ENCODE measurements at regions not wholly inside any gene's neighbourhood (a gene's known extent, or its start where the extent isn't known, plus 50 kb on each side); places are given as distances from the start of the nearest gene placed in this dataset.

DNA sequence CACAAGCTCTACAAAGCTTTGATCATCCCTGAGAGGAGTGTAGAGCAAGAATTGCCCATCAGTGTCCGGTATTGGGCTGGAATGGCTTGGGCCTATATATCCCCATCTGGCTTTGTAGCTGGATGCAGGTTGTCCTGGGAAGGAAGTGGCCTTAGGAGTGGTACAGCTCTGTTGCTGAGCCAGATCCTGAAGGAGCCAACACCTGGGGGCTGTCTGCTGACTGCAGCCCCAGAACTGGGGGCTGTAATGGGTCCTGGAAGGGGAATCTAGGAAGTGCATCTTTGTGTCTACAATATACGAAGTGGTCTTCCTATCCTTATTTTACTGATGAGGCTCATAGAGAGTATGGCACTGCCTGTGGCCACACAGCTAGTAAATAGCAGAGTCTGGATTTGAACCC, 145.9 kb downstream of the CDC5L start:
- no peak for DNase-seq

DNA sequence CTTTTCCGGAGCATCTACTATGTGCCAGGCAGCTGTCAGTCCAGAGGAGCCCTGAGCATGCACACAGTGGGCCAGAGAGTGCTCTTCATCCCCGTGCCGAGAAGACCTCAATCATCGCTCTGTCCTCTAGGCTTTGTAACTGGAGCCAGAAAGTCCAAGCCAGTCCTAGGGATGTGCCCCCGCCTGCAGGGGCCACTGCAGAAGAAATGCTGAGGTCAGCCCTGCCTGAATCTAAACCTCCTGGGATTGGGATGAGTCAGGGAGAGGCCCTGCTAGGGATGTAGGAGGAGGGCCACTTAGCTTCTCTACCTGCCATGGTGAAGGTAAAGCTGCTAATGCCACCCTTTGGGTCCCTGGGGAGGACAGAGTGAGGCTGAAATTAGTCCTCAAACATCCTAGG, 146.8 kb downstream of the CDC5L start:
- no peak for DNase-seq

DNA sequence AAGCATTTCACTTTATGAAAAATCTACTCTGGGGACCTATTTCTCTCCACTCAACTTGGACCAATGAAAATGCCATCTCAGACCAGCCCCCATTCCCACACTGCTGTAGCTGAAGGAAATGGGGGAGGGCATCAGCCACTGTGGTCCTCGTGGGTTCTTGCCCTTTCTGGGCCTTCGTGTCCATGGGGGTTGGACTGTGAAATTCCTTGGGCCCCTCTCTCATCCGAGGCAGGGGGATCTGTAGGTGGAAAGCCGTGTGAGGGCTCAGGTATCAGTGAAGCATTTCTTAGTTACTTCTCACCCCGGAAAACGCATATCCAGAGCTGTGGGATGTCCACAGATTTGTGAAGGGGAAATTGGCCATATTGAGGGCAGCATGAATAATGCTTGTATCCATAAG, 147.9 kb downstream of the CDC5L start:
- DNase-seq = no peak

DNA sequence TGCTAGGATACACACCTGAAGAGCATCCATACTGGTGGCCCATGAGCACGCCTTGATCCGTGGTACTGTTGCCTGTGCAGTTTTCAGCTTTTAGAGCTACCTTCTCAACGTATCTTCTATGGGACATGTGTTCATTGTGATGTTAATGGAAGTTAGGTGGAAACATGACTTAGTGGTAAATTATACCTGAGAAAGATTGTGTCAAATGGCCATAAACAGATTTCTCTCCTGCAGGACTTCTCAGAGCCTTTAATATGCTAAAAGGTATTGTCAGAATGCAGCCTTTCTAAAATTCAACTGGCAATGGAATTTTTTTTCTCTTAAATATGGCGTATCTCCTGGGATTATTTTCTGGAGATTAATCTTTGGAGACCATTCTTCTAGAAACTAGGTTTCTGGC, 148.5 kb downstream of the CDC5L start:
- no peak for DNase-seq

DNA sequence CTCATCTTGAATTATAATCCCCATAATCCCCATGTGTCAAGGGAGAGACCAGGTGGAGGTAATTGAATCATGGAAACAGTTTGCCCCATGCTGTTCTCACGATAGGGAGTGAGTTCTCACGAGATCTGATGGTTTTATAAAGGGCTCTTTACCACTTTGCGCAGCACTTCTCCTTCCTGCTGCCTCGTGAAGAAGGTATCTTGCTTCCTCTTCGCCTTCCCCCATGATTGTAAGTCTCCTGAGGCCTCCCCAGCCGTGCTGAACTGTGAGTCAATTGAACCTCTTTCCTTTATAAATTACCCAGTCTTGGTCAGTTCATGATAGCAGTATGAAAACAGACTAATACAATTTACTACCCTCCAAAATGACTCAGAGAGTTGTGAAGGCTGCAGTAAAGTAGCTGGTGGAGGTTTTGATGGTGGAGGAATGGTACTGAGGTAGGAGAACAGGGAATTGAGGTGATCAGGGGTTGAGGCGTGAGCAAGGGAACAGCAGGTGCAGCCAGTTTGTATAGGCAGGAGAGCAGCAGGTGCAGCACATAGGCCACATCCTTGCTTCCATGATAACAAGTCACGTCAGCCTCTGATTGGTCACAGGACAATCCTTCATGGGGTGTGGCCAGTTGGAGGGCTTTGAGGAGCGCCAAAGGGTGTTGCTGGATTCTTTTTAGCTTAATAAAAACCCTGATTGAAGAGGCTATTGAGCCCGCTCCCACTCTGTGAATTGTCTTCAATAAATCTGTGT, 150.0 kb downstream of the CDC5L start:
- DNase-seq = no peak

DNA sequence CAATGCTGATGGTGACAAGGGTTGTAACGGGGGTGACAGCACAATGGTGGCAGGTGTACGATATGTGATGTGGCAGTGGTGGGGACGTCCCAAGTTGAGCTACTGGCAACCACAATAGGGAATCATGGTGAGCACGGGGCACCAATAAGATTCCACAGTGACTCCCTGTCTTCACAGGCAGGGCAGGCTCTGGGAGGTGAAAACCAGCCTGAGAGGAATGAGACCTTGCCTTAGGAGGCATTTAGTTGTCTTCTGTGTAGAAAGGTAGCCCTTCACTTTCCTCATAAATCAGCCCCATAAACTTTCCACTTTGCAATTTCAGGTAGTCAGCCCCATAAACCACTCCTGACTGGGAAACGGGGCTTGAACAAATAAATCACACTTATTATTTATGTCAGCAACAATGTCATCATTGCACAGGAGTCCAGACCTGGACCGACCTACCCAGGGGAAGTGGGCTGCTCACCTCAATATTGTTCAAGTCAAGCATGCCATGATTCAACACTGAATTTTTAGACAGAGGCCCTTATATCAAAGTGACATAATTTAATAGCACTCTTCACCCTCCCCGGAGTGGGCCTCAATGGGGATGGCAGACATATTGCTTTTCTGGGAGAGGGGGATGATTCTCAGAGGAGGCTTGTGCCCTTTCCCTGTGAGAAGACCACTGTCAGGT, 150.8 kb downstream of the CDC5L start:
- DNase-seq = no peak

DNA sequence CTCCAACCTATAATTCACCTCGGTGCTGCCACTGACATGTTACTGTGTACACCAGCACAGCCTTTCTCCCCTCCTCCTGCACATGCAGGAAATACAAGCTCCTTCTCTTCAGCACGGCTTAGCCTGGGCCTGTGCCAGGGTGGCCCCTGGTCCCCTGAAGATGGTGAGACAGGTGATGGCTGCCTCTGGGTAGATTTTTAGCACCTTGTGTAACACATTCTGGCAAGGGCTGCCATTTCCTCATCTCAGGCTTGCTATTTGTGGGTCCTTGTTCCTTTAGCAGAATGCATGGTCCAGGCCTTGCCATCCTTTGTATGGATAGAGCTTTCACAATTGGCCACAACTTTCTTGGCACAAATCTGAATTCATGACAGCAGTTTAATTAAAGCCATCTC, 151.3 kb downstream of the CDC5L start:
- DNase-seq = no peak

DNA sequence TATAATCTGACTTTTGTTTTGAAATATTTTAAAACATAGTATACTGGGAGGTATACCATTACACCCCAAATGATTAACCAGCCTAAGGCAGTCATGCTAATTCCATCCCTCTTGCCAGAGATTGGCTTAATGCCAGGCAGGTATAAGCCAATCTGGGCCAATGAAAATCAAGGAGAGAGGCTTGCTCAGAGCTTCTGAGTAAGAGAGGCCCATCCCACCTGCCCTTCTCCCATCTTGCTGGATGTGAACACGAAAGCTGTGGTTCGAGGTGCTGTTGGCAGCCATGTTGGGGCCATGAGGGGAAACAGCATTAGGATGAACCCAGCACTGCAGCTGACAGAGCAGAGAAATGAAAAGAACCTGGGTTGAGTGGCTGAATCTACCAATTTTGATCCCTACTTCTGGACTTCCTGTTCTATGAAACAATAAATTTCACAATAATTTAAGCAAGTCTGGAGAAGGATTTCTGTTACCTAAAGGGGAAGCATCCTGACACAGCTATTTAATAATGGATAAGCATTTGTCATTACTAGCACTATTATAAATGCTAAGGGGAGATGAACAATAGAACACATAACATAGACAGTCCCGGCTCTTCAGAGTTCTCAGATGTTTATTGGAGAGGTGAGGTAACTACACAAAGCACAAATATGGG, 152.3 kb downstream of the CDC5L start:
- no peak for DNase-seq

DNA sequence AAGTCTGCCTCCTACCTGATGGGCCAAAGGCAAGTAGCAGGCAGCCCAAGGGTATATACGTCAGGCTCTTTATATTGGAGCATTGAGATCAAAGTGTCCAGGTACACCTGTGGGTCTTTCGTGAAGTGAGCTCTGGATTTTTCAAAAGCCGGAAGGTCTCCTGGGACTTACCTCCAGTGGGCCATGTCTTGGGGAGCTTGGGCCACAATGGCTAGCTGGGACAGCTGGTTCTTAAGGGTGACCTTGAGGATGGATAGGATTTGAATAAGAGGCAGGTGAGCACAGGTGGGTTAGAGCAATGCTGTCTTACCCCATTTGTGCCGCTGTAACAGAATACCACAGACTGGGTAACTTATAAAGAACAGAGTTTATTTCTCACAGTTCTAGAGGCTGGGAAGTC, 153.4 kb downstream of the CDC5L start:
- no peak for DNase-seq

DNA sequence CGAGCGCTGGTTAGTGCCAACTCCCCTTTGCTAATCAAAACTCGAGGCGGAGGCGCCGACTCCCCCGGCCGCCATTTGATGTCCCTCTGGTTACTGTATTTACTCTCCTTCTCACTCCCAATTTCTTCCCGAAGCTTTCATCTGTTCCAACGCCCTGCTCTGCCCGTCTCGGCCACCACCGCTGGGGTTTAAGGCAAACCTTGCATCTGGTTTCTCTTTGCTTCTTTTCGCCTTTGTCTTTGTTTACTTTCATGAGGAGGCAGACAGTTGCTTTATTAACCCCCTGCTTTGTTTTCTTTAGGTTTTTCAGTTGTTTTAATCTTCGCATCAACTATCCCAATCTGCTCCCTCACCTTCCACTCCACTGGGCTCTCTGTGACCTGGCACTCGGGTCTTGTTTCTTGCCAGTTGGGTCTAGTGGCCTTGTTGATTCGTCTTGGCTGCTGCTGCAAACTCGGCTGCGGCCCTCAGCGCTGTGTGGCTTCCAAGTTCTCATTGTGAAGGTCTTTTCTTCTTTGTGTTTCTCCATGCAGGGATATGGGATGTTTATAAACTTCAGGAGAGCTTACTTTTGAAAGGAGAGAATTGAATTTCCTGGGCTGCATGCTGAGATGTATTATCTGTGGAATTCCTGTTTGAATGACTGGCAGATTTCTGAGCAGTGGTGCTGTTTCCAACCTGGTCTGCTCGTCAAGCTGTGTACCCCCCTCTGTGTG, 155.1 kb downstream of the CDC5L start:
- DNase-seq = no peak

DNA sequence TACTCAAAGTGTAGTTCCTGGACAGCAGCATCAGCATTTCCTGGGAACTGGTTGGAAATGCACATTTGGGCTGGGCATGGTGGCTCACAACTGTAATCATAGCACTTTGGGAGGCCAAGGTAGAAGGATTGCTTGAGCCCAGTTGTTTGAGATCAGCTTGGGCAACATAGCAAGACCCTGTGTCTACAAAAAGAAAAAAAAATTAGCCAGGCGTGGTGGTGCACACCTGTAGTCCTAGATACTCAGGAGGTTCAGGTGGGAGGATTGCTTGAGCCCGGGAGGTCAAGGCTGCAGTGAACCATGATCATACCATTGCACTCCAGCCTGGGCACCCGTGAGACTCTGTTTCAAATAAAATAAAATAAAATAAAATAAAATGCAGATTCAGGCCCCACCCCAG, 156.2 kb downstream of the CDC5L start:
- DNase-seq = no peak

DNA sequence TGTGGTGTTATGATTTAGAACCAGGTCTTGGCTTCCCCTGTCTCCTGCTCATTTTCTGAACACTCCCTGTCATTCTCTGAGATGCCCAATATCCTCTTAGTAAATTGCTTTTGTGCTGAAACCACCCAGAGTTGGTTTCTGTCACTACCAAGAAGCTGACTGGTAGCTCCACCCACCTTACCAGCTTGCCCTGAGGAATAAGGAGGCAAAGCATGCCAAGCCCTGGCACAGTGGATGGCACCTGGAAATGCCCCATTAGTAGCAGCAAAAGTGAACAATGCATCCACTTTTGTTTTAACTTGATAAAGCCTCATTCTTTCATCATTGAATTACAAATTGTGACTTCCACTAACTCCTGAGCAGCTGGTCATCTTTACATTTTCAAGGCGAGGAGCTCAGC, 157.7 kb downstream of the CDC5L start:
- no peak for DNase-seq

DNA sequence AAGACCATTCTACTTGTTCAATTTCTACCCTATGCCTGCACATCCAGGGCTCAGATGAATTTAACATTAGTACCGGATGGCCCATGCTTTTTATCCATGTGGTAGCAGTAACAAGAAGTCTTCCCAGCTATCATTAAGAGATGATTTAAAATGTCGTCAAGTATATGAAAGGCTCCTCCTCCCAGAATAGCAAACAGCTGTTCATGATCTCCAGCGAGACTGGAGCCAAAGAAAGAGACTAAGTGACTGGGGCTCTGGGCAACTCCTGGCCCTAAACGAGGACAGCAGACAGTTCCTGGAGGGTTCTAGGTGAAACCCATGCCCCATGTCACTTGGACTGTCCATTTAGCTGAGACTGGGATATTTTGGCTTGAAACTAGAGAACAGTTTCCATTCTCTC, 160.8 kb downstream of the CDC5L start:
- no peak for DNase-seq

DNA sequence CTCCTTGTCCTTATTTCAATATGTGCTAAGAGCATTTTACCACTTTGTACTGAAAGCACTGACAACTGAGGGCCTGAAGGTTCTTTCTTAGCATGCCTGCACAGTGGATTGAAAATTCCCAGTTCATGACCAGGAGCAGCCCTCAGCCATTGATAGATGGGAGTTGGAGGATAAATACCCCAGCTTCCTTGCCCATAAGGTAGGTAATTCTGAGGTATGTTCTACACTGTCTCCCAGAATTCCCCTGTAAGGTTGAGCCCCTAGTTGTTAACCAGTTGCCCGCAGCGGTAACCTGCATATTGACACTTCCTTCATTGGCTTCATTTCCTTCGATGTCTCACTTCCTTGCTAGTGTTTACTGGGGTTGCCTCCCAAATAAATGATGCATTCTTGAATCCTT, 162.0 kb downstream of the CDC5L start:
- no peak for DNase-seq

DNA sequence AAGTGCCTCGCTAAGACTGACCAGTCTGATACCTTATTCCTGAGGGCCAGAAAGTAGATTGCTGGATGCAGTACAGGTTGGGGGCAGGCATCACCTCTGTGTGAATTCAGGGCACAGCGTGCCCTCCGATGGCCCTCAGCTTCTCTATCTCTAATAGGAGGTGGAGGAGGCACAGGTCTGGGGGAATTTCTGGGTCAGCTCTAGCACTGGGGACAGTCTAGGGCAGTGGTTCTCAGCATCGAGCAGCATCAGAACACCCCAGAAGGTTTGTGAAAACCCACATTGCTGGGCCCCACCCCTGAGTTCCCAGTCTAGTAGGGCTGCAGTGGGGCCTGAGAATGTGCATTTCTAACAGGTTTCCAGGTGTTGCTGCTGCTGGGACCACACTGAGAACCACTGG, 166.7 kb downstream of the CDC5L start:
- DNase-seq = no peak

DNA sequence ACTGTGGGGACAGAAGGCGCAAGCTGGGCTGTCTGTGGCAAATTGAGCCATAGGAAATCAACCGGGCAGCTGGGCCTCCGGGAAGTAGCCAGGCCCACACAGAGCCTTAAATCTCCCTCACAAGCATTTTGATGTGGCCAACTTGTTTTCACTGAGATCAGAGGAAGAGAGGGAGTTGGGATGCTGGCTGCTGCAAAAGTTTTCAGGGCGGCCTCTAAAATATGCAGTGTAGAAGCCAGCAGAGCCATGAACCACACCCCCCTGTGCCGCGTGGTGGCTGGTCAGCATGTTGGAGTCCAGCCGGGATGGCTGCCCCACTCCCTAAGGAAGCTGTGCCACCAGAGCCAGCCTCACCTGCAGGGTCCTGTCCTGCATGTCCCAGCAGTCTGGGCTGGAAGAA, 167.4 kb downstream of the CDC5L start:
- no peak for DNase-seq

DNA sequence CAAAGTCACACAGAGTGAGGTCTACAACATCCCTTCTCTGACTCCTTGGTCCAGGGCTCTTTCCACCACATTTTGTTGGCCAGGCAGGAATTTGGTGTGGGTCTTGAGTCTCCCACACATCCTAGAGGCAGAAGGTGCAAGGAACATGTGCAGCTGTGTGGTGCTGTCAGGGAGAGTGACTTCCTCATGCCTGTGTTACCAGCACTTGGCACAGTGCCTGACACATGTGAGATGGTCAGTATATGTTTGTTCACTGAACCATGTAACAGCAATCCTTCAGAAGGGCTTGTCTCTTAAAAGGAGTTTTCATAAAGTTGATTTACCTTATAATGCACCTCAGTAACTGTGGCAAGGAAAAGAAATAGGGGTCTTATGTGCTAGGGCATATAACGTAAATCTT, 168.5 kb downstream of the CDC5L start:
- no peak for DNase-seq

DNA sequence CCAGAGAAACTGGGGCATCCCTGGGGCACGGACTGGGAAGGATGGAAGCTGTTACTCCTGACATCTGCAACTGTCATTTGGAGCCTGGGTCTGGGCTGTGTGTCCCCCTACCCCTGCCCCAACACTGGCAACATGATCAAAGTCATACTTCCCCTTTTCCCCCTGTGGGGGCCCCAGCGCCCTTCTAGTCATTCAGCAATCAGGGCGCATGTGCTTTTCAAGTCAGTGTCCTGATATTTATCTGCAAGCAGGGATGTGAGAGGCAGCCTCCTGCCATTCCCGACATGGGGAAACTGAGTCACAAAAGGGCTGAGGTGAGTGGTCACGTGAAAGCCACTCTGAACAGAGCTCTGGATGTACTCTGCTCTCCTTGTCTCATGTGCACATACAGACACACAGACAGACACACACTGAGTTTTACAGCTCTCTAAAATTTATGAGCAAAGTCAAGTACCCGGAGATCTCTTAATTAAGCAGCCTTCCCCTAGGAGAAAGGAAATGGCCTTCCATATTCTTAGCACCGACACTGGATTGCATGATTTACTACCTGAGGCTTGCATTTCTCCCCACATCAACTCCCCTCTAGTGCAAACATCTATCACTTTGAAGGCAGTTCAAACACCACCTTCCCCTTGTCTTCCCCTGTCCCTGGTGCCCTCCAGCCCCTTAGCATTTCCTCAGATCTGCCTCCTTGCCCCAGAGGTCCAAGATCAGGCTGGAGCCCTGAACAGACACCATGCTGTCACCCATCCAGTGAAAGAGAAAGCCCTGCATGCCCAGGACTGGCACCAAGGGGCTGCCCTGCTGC, 170.7 kb downstream of the CDC5L start:
- no peak for DNase-seq

DNA sequence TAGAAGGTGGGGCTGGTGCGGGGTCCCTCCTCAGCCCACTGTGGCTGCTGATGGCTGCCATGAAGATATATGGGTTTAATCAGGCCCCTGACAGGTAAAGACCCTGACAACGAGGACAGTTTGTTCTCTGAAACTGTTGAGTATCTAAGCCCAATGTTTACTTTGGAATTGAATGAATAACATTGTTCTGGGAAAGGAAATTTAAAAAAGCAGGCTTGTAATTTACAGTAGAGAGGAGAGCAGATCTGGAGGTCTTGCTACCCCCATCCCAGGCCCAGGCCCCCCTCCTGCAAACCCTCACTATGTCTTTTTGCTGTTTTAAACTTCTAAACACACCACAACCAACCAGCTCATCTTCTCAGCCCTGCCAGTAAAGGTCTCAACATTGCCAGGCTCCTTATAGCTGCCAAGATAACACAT, 171.3 kb downstream of the CDC5L start:
- no peak for DNase-seq

DNA sequence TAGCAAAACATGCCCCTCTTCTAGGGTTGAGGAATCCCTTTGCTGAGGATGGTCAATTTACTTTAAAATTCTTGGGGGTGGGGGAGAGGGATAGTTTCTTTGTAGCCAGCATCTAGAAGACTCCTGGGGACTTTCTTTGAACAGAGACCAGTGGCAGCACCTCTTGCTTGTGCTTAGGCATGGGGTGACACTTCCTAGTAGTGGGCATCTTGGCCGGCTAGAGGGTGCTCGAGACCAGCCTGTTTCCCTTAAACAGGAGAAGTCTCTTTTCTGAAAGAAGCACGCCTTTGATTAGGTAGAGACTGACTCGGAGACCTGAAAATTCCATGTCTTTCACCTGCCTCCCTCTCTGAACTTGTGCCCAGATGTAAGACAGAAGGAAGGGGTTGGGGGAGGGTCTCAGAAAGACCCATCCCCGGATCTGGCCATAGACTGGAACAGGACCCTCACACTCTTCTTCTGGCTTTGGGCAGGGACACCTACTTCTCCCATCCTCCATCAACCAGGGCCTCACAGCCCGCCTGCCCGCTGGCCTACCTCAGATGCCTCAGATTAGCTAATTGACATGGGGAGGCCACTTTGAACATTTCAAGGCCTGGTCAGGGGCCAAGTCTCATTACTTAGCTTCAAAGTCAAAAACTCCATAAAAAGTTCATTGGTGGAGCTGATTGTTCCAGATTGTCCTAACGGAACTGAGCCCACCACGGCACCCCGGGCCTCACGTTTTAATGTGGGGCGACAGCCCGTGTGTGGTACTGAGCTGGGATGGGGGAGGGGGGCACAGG, 172.2 kb downstream of the CDC5L start:
- no peak for DNase-seq

DNA sequence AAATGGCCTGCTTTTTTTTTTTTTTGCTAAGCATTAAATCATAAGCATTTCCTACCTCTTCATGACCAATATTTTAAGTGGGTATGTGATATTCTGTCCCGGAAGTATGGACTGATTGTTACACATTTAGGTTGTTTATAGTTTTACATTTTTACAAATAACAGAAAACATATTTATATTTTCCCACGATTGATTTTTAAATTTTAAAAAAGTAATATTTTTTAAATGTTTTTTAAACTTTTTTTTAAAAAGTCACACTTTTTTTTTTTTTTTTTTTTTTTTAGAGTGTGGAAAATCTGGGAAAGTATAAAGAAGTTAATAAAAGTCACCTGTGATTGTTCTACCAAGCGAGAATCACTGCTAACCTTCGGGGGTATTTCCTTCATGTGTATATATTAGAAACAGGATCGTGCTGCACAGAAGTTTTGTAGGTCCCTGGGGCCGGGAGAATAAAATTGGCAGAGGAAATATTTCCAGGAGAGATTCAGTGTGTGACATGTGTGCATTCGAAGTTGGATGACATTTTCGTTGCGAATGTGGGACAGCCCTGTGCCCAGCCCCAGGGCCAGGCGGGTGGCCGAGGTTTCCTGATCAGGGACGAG, 173.1 kb downstream of the CDC5L start:
- DNase-seq = no peak

Measured in T-helper 1 cell (primary cell).